22Rv1 (cell line): ENCODE measurements at regions not wholly inside any gene's neighbourhood (a gene's known extent, or its start where the extent isn't known, plus 50 kb on each side); places are given as distances from the start of the nearest gene placed in this dataset.
"Not testable (repeated sequence)": the region's sequence is repeated elsewhere in the genome, so short reads cannot be mapped to it uniquely, and the experiment has no call there.

Experiments used
- CTCF ChIP-seq: fragments of 450-650 bp; IDR thresholded peaks from 2 replicates; pipeline ENCODE4 v1.5.1; 2017; ENCODE audit warnings: mild to moderate bottlenecking
- ZFX ChIP-seq: fragments of 450-650 bp; IDR thresholded peaks from 2 replicates; pipeline ENCODE4 v1.6.1; 2017; ENCODE audit warnings: antibody characterized with exemption, borderline replicate concordance

GRCh38 chr4:154117726-154118125 lies 328.8 kb upstream of the SFRP2 start:
- not testable (repeated sequence) for TF ChIP-seq CTCF, ZFX
